Astrocyte (in vitro differentiated cells and primary cell): ENCODE measurements at regions not wholly inside any gene's neighbourhood (a gene's known extent, or its start where the extent isn't known, plus 50 kb on each side); places are given as distances from the start of the nearest gene placed in this dataset.

Experiments
- EZH2 ChIP-seq: IDR thresholded peaks from 2 replicates; pipeline ENCODE4 v1.6.1; 2012; ENCODE audit warnings: mild to moderate bottlenecking, low read length, inconsistent platforms; ENCODE audit not compliant: insufficient read depth
- TF ChIP-seq, protein P1 (sequence below): IDR thresholded peaks from 2 replicates; pipeline ENCODE4 v1.5.1; 2011; ENCODE audit warnings: low read depth, mild to moderate bottlenecking, inconsistent platforms, low read length, moderate library complexity; ENCODE audit not compliant: insufficient read depth

DNA sequence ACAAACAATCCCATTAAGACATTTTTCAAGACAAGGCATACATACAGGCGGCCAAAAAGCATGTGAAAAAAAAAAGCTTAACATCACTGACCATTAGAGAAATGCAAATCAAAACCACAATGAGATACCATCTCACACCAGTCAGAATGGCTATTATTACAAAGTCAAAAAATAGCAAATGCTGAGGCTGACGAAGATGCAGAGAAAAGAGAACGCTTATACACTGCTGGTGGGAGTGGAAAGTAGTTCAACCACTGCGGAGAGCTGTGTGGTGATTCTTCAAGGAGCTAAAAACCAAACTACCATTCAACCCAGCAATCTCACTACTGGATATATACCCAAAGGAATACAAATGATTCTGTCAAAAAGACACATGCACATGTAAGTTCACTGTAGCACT lies 216.7 kb downstream of the FOXG1 start:
- TF ChIP-seq, protein P1, sequence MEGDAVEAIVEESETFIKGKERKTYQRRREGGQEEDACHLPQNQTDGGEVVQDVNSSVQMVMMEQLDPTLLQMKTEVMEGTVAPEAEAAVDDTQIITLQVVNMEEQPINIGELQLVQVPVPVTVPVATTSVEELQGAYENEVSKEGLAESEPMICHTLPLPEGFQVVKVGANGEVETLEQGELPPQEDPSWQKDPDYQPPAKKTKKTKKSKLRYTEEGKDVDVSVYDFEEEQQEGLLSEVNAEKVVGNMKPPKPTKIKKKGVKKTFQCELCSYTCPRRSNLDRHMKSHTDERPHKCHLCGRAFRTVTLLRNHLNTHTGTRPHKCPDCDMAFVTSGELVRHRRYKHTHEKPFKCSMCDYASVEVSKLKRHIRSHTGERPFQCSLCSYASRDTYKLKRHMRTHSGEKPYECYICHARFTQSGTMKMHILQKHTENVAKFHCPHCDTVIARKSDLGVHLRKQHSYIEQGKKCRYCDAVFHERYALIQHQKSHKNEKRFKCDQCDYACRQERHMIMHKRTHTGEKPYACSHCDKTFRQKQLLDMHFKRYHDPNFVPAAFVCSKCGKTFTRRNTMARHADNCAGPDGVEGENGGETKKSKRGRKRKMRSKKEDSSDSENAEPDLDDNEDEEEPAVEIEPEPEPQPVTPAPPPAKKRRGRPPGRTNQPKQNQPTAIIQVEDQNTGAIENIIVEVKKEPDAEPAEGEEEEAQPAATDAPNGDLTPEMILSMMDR, result no peak
- no peak for TF ChIP-seq EZH2
